ENCODE measurements at regions not wholly inside any gene's neighbourhood (a gene's known extent, or its start where the extent isn't known, plus 50 kb on each side); places are given as distances from the start of the nearest gene placed in this dataset.

DNA sequence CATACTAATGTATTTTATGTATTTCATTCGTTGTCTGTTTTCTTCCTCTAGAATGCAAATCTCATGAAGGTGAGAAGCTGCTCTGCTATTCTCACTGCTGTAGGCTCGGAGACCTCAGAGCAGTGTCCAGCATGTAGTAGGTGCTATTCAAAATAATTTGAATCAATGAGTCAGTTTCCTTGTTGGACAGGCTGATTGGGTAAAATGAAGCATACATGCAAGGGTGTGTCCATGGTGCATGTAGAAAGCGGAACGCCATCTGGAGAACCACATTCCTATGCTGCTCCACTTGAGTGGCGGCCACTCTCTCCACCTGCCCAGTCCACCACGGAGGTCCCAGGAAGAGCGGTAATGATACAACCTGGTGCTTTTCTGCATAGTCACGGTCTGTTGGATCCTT lies 412.1 kb downstream of the QKI start:
- H3K79me1 ChIP-seq (ENCODE audit: low read depth in 1 of 2, low read length in 2 of 2) = no peaks in the 10 kb centered on the region
- no peak overlapping the region for H3K4ac ChIP-seq (ENCODE audit: low read depth, low read length)
- no peak overlapping the region for H3K56ac ChIP-seq (ENCODE audit: extremely low read depth, insufficient read depth, low read length)
- DNase-seq (no peak), ATAC-seq (ENCODE audit: low read depth) (no peak)
- peaks cover 6% of the 10 kb centered on the region for H3K27me3 ChIP-seq (ENCODE audit: control insufficient read depth, insufficient read depth, low read length)
- no peaks in the 10 kb centered on the region for H3K36me3 ChIP-seq (ENCODE audit: control insufficient read depth, insufficient read depth, low read length)
- dilution Hi-C loops (cut with HindIII; ENCODE audit: low sequenced_read_pairs, unreplicated experiment) (no loop called here), intact Hi-C loops (cut with micrococcal nuclease) (no loop called here), in situ Hi-C loops (cut with MboI; ENCODE audit: low sequenced_read_pairs) (no loop called here)
- no peak overlapping the region for H3K4me2 ChIP-seq (ENCODE audit: low read depth, low read length)
- H2AK9ac ChIP-seq (replicated peaks; ENCODE audit: low read depth, low read length, poor library complexity) = no peak overlapping the region
- H2AFZ ChIP-seq (replicated peaks; ENCODE audit: low read length, poor library complexity) = no peak overlapping the region
- no peak overlapping the region for H3K14ac ChIP-seq (replicated peaks; ENCODE audit: low read depth, low read length)
- 0 out of 2 replicates have a peak, but pooled peaks cover 3% of the 10 kb centered on the region for H3K9me3 ChIP-seq (ENCODE audit: control insufficient read depth, insufficient read depth, low read length)
- no peaks in the 10 kb centered on the region for H4K20me1 ChIP-seq (ENCODE audit: insufficient read depth, low read length)
- no peak overlapping the region for H2BK120ac ChIP-seq (ENCODE audit: low read depth, low read length)
- H3K4me1 ChIP-seq (ENCODE audit: control insufficient read depth, insufficient read depth, low read length) = no peaks in the 10 kb centered on the region
- no peak overlapping the region for H3K4me3 ChIP-seq (ENCODE audit: insufficient read depth, low read depth, low read length)
- H4K8ac ChIP-seq (ENCODE audit: low read depth in 2 of 2, low read length in 2 of 2) = no peak overlapping the region
- no peak overlapping the region for H3K9ac ChIP-seq (ENCODE audit: low read depth, low read length)
- no peak overlapping the region for H3K18ac ChIP-seq (ENCODE audit: low read depth, low read length)
- H2AK5ac ChIP-seq (ENCODE audit: low read depth, low read length) = no peak overlapping the region; the same call in 1 of the 2 replicates
- H4K91ac ChIP-seq (ENCODE audit: insufficient read depth, low read depth, low read length) = no peak overlapping the region
- no TSS peak for BruUV-seq (replicated peaks)
- CTCF ChIA-PET = no interaction called here
- H4K5ac ChIP-seq (ENCODE audit: low read depth, low read length) = no peak overlapping the region
- POLR2A ChIA-PET (ENCODE audit: unreplicated experiment) = no interaction called here
- H2BK5ac ChIP-seq (ENCODE audit: low read depth, low read length, poor library complexity, severe bottlenecking) = no peak overlapping the region
- TF ChIP-seq RCOR1 (IDR thresholded peaks at IDR 0.05; ENCODE audit: insufficient replicate concordance, low read length) = no peak
- no peak overlapping the region for H3K23ac ChIP-seq (ENCODE audit: low read depth, low read length)
- WGBS, 2 experiments (ENCODE audit: extremely low coverage in 2 of 2, insufficient read length in 1 of 2) = no CpG with 5 or more reads among the region's 8 CpGs
- H3K27ac ChIP-seq (ENCODE audit: insufficient read depth, low read length) = no peak overlapping the region
- no peak overlapping the region for H2BK15ac ChIP-seq (ENCODE audit: low read depth, low read length)
- no peak overlapping the region for H2BK20ac ChIP-seq (ENCODE audit: low read depth, low read length)
- H3K9me1 ChIP-seq (ENCODE audit: insufficient read depth, low read length) = no peaks in the 10 kb centered on the region

All from IMR-90 (cell line).